ENCODE measurements at regions not wholly inside any gene's neighbourhood (a gene's known extent, or its start where the extent isn't known, plus 50 kb on each side); places are given as distances from the start of the nearest gene placed in this dataset.

DNA sequence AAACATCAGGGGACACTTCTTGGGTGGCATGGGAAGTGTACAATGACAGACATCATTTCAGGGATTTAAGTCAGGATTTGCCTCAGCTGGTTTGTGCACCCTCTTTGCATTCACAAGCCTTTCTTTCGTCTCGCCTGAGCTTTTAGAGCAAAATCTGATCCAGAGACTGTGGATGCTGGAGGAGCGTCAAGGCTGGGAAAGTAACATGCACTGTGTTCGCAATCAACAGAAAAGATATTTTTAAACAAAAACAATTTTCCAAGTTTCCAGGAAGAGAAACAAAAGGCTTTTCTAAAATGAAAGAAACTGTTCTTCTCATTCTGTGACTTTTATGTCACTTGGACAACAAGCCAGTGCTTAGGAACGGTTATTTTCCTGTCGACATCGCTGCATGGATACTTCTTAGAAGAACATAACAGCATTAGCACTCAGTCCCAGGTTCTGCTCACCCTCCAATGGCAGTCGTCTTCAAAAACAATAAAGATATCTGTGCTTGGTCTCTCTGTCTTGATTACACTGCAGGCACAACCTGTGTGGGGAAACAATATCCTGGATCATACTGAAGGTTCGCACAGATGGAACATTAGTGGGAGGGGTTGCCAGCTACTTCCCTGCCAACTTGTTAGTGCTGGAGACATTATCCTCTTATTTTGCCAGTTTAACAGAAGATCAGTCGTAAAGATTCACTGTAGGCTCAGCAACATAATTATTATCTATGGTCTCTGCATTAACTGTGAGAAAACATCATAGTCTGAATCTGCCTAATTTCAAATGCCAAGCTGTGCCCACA is 403.3 kb upstream of the ATP2B1 start:
- peak; percentile 48 for DNase-seq

DNA sequence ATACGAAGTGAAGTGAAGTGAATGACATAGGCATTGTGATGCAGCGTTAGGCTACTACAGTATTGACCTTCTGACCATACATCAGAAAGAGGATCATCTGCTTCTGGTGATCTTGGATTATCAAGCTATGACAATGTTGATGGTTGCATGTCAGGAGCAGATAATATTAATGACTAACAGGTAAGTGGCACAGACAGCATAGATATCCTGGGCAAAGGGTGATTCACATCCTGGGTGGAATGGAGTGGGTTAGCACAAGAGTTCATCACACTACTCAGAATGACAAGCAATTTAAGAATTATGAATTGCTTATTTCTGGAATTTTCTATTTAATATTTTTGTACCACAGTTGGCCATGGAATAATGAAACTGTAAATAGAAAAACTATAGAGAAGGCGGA is 397.9 kb upstream of the ATP2B1 start:
- DNase-seq = no peak

DNA sequence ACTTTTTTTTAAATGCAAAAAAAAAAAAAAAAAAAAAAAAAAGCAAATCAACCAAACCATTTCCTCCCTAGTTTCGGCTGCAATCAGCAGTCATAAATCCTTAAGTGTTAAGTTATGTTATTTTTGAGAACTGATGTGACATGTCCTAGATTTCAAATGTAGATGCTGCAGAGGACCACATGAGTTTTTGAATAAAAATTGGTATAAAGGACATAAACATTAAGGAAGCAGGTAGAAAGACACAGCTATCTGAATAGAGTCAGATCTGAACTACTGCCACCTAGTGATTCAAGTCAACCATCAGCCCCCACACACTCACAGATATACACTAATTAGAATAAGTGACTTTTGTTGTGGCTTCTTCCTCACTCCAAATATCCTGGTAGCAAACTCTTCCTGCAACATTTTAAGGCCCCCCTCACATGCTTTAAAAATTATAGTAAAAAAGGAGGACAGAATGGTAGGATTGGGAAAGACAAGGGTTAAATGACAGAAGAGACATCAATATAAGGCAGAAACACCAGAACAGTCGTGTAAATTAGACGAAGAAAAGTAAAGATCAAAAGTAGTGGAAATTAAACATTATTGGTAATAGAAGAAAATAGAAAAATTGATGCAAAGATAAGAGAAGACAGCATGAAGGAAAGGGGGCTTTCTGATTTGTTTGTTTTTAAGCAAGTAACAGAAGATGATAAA is 394.5 kb upstream of the ATP2B1 start:
- no peak for DNase-seq

DNA sequence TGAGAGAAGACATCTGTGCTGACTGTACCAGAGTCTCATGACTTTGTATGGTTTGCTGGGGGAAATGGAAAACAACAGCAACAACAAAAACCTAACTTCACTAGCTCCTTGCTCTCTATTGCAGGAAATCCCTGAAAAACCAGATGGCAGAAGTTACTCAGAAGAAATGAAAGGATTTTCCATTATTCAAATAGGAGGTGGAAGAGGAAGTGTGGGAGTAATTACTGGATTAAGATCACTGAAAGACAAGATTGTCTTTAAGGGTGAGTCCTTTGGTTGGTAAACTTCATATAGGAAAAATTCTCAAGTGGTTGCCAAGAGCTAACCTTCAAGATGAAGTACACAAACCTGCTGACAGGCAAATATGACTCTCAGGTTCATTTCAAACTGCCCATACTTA is 391.9 kb upstream of the ATP2B1 start:
- peak; percentile 43 for DNase-seq

DNA sequence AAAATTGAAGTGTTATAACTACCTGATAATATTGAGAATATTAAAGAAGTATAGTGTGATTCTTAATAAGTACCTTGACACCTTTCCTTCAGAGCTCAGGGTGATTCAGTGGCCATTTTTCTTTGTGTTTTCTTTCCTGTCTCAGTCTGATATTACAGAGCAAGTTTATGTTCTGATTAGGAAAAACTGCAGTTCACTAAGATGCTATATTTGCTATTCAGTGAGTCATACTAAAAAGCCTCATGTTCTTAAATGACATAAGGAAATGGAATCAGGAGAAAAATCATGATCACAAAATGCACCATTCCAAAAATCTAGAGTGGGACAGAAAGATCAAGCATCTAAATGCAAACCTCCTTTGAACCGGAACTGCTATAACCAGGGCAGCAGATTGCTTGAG is 390.6 kb upstream of the ATP2B1 start:
- no peak for DNase-seq

DNA sequence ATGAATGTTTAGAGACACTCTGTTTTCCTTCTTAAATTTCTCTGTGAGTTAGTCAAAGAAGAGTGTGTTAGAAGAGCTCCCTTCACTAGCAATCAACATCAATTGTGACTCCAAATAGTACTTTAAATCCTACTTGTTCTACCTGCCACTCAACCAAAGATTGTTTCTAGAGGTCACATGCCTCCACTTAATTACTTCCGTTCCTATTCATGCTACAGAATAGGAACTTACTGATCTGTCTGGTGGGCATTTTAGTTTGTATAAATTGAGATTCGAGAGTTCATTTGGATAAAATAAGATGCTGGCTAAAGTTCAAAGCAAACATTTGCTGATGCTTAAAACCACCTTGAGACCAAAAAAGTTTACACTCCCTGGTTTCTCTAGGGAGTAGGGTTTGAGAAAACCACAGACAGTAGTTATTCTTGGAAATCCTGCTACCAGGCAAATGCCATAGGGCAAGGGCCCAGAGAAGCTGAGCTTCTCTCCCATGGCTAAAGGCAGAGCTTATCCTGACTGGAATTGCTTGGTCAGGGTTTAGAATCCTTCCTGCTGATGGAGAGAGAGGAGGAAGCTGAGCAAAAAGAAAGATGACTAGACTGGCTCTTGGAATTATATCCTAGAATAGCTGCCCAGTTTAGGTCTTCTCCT is 389.6 kb upstream of the ATP2B1 start:
- DNase-seq = no peak

DNA sequence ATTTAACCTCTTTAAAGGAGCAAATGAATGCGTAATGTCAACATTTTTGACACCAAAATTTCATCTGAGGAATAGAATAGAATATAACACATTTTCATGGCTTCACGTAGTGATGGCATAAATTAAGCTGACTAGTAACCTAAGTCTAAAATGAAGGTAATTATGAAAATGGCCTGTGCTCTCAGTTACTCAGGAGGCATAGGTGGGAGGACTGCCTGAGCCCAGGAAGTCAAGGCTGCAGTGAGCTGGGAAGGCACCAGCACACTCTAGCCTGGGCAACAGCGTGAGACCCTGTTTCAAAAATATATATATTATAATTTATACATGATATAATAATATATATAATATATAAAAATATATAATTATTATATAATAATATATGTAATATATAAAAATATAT is 383.2 kb upstream of the ATP2B1 start:
- DNase-seq = no peak

DNA sequence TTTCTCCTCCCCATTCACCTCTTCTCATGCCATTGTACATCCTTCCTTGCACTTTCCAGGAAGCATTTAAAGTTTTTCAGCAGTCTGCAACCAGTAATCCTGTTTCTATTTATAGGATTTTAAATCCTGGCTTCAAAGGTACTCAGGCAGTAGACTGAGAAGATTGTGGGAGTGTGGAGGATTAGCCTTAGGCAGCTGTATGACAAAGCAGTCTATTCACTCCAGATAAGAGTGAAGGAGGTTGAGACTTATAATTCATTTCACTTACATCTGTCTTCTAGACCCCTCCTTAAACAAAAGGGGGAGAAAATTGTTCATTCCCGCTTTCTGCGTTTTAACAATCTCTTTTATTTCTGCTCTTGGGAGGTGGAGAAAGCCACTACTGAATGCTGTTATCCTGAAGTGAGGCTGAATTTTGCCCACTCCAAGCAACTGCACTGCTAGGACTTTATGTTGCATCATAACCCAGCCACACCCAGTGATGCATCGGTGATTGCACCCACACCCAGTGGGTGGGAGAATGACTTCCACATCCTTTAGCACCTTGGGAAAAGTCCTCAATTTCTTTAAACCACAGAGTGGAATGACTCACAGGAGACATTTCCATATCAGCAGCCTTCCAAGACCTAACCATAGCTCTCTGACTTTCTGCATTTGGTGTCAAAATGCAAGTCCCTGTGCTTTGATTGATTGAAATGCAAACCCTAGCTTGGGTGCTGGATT is 382.5 kb upstream of the ATP2B1 start:
- DNase-seq = peak; percentile 77

DNA sequence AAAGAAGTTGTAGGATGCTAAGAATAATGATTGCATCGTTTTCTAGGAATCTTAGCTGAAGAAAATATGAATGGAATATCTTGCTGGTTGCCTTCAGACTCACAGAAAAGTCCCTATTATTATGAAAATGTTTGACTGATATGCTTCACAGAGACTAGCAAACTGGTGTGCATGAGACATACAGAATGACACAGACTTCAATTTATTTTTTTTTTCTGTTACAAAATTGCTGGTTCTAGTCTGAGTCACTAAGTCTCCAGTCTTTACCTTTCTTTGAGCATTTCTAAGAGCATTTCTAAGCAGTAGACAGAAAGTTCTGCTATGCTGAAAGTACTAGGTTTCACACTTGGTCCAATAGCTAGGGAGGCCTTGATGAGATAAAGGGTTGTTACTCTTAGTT is 377.6 kb upstream of the ATP2B1 start:
- no peak for DNase-seq

DNA sequence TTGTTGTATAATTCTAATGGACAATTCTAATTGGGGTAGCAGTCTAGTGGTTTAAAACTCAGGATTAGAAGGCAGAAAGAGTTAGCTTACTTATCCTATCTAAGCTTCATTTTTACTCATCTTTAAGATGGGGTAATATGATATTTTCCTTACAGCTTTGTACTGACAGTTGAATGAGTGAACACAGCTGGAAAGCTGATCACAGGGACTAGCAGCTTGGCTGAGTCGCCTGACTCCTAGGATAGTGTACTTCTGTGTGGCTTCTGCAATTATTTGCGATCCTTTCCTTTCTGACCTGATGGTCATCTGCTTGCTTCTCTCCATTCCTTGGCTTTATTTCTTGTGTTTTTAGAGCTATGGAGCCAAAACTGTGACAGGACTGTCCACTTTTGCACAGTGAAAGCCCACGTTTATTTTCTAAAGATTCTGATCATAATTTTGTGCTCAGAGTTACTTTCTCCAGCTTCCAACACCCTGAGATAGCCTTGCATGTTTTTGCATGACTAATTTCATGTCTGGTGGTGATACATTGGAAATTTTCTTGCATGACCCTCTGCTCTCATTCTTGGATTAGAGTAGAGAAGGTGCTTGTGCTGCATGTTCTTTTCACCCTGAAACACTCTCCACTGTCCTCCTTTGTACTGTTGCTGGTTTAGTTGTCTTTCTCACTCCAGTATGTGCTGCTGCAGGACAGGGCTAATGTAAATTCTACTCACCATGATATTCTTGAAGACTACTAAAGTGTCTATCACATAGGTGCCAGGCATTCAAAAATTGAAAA is 377.0 kb upstream of the ATP2B1 start:
- peak; percentile 30 for DNase-seq

DNA sequence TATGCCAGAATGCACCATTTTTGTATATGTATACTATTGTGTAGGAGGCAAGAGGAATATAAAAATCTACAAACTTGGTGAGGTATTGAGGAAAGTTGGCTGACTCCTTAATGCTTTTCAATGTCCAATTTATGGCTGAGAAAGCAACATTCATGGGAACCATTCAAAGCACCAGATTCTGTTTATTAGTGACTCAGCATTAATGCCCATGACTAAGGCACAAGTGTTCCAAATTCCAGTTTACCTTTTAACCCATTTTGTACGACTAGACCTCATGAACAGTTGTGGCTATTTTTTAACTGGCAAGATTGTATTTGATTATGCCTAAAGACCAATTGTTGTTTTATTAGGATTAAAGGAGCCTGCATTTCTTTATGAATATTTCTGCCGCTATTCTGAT is 375.4 kb upstream of the ATP2B1 start:
- no peak for DNase-seq

DNA sequence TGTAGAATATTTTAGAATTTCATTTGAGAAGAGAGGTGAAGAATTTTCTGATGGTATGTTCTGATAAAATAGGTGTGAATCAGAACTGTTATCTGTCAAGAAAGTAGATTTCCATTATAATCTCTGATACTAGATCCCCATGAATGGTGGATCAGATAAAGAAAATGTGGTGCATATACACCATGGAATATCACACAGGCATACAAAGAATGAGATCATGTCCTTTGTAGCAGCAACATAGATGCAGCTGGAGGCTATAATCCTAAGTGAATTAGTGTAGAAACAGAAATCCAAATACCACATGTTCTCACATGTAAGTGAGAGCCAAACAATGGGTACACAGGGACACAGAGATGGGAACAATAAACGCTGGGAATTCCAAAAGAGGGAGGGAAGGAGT is 372.0 kb upstream of the ATP2B1 start:
- no peak for DNase-seq

DNA sequence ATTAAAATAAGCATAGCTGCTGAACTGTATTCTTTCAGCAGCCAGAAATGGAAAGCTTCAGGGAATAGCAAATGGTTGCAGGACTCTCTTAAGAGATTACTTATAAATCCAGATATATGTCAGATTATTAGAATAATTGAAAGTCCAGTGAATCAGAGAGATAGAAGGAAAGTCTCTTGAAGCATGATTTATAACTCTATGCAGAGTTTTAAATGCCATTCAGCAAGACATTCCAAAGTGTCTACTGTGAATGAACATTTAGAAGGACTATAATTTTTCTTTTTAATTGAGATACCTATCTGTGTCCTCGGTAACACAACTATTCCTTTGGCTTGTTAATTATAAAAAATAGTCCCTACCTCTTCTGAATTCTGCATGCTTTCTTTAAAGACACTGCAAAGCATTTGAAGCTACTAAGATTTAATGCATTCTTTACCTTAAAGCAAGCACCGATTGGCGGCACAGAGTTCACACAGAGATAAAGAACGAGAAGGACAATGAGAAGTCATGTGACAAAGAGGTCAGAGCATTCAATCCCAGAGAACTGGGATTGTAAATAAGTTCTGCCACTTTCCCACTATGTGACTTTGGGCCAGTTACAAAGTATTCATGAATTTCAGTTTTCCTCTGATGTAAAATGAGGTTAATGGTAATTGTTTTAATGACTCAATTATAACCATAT is 371.0 kb upstream of the ATP2B1 start:
- no peak for DNase-seq

DNA sequence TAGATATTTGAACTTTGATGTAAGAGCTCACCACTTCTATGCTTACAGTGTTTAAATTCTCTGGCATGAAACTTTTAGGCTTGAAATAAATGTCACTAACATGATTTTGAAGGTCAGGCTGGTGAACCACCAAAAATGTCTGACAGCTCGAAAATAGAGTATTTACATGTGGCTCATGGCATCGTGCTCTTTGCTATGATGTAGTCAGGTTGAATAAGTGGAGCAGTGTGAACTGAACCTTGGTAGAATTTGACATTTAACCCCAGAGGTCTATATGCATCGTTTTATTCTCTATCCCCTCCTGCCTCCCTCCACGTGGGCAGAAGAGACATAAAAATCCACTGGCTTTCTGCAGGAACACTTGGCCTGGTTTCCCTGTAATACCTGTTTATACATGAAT is 369.7 kb upstream of the ATP2B1 start:
- no peak for DNase-seq

DNA sequence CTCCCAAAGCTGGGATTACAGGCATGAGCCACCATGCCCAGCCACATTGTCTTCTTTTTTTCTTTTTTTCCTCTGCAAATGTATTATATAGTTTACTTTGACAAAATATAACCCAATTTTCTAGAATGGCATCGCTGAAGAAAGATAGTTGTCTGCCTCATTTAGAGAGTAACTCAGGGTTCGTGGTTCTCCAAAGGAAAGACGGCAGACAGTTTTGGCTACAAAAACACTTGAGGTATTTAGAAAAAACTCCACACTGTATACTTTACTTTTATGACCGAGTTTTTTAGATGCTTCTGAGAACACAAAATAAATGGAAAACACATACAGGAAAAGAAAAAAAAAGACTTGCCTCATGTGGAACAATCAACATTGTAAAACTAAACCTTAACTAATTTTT is 369.1 kb upstream of the ATP2B1 start:
- DNase-seq = no peak

DNA sequence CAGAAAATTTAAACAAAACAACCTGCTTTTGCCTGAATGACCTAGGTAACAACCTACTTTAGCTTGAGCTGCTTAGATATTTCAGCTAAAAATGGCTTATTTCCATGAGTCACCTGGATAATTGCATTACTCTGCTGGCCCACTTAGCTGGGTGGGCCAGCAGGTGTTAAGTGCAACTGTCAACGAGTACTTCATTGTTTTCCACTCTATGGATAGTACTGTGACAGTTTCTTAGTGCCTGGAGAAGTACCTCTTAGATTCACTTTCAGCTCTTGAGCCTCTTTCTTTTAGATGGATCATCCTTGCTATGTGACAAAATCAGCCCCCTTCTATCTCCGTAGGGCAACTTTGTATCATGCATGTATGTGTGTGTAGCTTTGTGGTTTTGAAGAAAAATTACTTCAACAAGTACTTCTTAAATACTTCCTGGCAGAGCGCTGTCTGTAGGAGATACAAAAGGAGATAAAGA is 368.2 kb upstream of the ATP2B1 start:
- DNase-seq = no peak

DNA sequence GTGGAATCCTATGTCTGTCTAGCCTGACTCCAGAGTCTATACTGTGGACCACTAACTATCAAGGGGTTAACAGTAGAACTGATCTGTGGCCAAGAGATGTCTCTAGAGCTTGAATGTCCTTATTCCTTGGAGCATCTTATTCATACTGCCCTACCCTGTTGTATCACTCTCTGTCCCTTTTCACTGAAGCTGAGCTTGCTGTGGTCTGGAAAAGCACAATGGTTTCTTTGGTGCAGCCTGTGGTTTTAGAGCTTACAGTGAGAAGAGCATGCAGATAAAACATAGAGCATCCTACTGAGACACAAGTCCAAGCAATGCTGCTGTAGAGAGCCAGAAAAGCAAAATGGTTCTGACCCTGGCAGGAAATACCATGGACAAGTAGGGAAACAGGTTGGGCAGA is 367.0 kb upstream of the ATP2B1 start:
- no peak for DNase-seq

DNA sequence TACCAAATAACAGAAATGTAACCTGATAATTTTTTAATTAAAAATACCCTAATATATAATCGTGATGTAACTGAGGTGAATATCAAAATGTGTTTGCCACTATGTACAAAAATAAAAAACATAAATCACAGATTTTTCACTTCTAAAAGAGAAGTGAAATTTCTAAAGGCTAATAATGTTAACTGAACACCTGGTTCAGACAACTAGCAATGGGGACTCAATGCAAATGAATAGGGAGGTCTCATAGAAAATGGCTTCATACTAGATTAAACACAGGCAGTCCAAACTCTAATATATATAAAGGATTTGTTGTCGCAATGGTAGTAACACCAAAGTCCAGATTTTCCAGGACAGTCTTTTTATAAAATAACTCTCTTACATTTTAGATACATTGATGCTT is 365.4 kb upstream of the ATP2B1 start:
- DNase-seq = no peak

DNA sequence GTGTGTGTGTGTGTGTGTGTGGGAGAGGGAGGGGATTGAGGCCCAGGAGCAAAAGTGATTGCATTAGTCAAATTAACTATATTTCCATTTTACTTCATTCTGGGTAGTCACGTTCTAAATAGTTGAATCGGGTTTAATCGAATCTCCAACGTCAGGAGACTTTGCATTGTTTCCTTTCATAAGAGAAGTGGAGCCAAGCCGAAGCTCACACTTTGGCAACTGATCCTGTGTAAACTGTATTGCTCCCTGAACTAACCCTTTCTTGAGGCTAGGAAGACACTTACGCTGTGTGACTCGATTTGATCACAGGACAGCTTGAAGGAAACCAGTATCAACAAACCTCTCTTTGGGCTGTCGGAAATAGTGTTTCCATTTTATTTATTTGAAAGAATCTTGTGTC is 363.4 kb upstream of the ATP2B1 start:
- no peak for DNase-seq

DNA sequence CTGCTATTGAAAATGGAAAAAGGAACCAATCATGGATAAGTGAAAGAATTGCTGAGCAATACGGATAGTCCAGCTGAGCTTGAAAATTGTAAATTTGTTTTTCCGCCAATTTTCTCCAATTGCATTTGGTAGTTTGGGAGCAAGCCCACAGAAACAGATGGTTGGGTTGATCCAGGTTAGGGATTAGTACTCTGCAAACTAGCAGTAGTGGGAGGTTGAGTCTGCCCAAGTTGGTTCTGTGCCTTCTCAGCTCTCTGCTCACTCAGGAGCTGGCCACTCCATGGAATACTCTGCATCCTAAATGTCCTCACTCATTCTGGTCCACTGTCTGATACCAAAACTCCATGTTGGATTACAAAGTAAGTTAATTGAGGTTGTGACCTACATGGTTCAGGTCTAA is 361.1 kb upstream of the ATP2B1 start:
- DNase-seq = no peak

DNA sequence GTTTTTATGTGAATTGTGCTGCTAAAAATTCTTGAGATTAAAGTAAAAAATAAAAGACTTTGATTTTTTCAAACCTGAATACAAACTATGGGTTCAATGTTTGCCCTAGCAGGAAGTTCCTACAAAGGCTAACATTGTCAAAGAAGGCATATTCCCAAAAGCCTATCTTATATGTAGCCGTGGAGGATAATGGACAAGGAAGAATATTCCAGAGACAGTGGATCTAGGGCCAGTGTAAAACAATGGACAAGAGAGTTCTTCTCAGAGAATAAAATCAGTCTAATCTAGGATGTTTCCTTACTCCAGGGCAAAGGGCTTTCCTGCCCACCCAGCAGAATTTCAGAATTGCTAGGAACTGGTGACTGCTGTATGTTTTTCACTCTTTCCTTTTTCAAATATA is 359.2 kb upstream of the ATP2B1 start:
- DNase-seq = no peak

Data from NCI-H524 treated with DMSO at 0.1 percent for 48 hours (cell line).